HL-60 (cell line): ENCODE measurements at regions not wholly inside any gene's neighbourhood (a gene's known extent, or its start where the extent isn't known, plus 50 kb on each side); places are given as distances from the start of the nearest gene placed in this dataset.

Experiments
- DNase-seq, 2 experiments: peaks; one replicate each; pipeline ENCODE4 v3.0.0-alpha.2; 2010 to 2020; ENCODE audit warnings: low read depth in 1 of 2, low spot score in 1 of 2
- H3K27ac ChIP-seq: fragments of 250-450 bp; sonication (Bioruptor Pico); replicated peaks from 2 replicates; pipeline ENCODE4 v1.5.1; 2020; ENCODE audit warnings: mild to moderate bottlenecking, moderate library complexity
- H3K27me3 ChIP-seq: fragments of 250-450 bp; sonication (Bioruptor Pico); 2 replicates; pipeline ENCODE4 v1.5.1; 2021; ENCODE audit warnings: mild to moderate bottlenecking, moderate library complexity; ENCODE audit not compliant: insufficient read depth, poor library complexity, severe bottlenecking
- H3K4me3 ChIP-seq: replicated peaks from 2 replicates; pipeline ENCODE4 v1.5.1; 2011; ENCODE audit warnings: mild to moderate bottlenecking, control low read depth, low read length; ENCODE audit not compliant: insufficient read depth
- GABPA ChIP-seq: IDR thresholded peaks from 2 replicates; pipeline ENCODE4 v1.6.1; 2012; ENCODE audit warnings: low read depth
- POLR2AphosphoS5 ChIP-seq: IDR thresholded peaks from 2 replicates; pipeline ENCODE4 v1.6.1; 2012; ENCODE audit warnings: low read depth
- REST ChIP-seq: IDR thresholded peaks from 2 replicates; pipeline ENCODE4 v1.6.1; 2012; ENCODE audit warnings: low read depth; ENCODE audit not compliant: insufficient replicate concordance
- SPI1 ChIP-seq: IDR thresholded peaks from 2 replicates; pipeline ENCODE4 v1.6.1; 2012; ENCODE audit warnings: low read depth, mild to moderate bottlenecking, borderline replicate concordance
- TF ChIP-seq, protein P1 (sequence below): IDR thresholded peaks from one replicate; pipeline ENCODE4 v1.5.1; 2011; ENCODE audit warnings: low read length, control low read depth, inconsistent platforms; ENCODE audit not compliant: insufficient read depth

GRCh38 chr6:138572167-138572875 lies 73.0 kb upstream of the NHSL1 start:
- TF ChIP-seq POLR2AphosphoS5 (no peak), REST (no peak), SPI1 (no peak), GABPA (no peak)
- TF ChIP-seq, protein P1, sequence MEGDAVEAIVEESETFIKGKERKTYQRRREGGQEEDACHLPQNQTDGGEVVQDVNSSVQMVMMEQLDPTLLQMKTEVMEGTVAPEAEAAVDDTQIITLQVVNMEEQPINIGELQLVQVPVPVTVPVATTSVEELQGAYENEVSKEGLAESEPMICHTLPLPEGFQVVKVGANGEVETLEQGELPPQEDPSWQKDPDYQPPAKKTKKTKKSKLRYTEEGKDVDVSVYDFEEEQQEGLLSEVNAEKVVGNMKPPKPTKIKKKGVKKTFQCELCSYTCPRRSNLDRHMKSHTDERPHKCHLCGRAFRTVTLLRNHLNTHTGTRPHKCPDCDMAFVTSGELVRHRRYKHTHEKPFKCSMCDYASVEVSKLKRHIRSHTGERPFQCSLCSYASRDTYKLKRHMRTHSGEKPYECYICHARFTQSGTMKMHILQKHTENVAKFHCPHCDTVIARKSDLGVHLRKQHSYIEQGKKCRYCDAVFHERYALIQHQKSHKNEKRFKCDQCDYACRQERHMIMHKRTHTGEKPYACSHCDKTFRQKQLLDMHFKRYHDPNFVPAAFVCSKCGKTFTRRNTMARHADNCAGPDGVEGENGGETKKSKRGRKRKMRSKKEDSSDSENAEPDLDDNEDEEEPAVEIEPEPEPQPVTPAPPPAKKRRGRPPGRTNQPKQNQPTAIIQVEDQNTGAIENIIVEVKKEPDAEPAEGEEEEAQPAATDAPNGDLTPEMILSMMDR = no peak
- Histone ChIP-seq H3K27me3 (peaks cover 11% of the 10 kb centered on the region), H3K4me3 (no peak overlapping the region), H3K27ac (no peak overlapping the region)
- DNase-seq = no peak

DNA sequence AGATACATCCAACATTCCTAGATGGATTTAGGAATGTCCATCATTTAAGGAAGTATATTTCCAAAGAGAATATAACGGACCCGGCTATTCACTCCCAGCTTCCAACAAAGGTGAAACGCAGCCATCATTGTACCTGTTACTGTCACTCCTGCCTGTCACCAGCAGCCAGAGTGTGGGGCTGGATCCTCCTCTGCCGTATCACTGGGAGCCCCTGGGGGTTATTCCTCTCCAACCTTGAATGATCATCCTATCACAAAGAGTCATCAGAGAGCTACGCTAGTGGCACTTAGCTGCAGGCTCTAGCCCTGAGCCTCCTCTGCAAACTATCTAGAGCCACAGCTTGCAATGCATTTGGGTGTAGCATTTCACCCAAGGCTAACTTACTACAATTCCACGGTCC lies 73.6 kb upstream of the NHSL1 start:
- no peak overlapping the region for H3K27ac ChIP-seq
- TF ChIP-seq SPI1 (no peak), GABPA (no peak), POLR2AphosphoS5 (no peak), REST (no peak)
- TF ChIP-seq, protein P1 = no peak
- H3K27me3 ChIP-seq = peaks cover 11% of the 10 kb centered on the region
- H3K4me3 ChIP-seq = no peak overlapping the region
- DNase-seq = no peak

DNA sequence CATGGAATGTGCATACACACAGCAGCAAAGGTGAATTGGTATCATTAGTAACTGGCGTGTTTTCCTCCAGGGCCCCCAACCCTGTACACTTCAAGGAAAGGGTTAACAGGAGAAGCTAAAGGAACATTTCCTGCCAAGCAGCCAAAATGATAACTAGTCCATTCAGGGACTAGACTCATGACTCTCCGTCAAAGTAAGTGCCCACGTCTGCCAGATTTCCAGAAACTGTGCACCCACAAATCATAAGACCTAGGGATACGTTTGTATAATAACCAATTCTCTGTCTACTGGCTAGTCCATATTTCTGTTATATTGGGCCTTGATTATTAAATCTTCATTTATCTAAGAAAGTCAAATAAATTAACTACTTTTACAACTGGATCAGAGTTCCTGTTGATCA lies 76.0 kb upstream of the NHSL1 start:
- peaks cover 9% of the 10 kb centered on the region for H3K27me3 ChIP-seq
- H3K4me3 ChIP-seq = no peak overlapping the region
- no peak overlapping the region for H3K27ac ChIP-seq
- DNase-seq = no peak
- TF ChIP-seq, protein P1 = no peak
- no peak for TF ChIP-seq POLR2AphosphoS5
- TF ChIP-seq REST = no peak
- no peak for TF ChIP-seq SPI1
- no peak for TF ChIP-seq GABPA
